IPS DF 6.9 (cell line): ENCODE measurements at regions not wholly inside any gene's neighbourhood (a gene's known extent, or its start where the extent isn't known, plus 50 kb on each side); places are given as distances from the start of the nearest gene placed in this dataset.

Experiments used
- DNase-seq: peaks from one replicate; pipeline ENCODE4 v3.0.0-alpha.2; 2013; ENCODE audit warnings: low read depth, low spot score
- H3K27ac ChIP-seq: one replicate; pipeline ENCODE4 v1.5.1; 2013; ENCODE audit warnings: low read length, control low read depth
- H3K27me3 ChIP-seq: 2 replicates; pipeline ENCODE4 v1.6.1; 2013; ENCODE audit warnings: mild to moderate bottlenecking, low read length; ENCODE audit not compliant: control insufficient read depth, insufficient read depth
- H3K36me3 ChIP-seq: 2 replicates; pipeline ENCODE4 v1.6.1; 2013; ENCODE audit warnings: low read length; ENCODE audit not compliant: control insufficient read depth, insufficient read depth
- H3K4me1 ChIP-seq: 2 replicates; pipeline ENCODE4 v1.6.1; 2013; ENCODE audit warnings: low read length; ENCODE audit not compliant: control insufficient read depth, insufficient read depth
- H3K4me3 ChIP-seq: 2 replicates; pipeline ENCODE4 v1.5.1; 2013; ENCODE audit warnings: mild to moderate bottlenecking, low read length
- H3K9me3 ChIP-seq: 2 replicates; pipeline ENCODE4 v1.6.1; 2013; ENCODE audit warnings: low read length, inconsistent platforms; ENCODE audit not compliant: control insufficient read depth, insufficient read depth
- WGBS: extraction: QIAGEN DNeasy Blood & Tissue Kit; methylation state at CpG from one replicate; pipeline ENCODE4 v1.1.7; 2013; ENCODE audit warnings: mixed read lengths, missing lambda C conversion rate; ENCODE audit not compliant: insufficient read length, insufficient coverage; 5-methylcytosine and 5-hydroxymethylcytosine counted together

- WGBS, result no CpG with 5 or more reads among the region's 8 CpGs
- Histone ChIP-seq H3K4me1 (no peaks in the 10 kb centered on the region), H3K27ac (no peak overlapping the region), H3K4me3 (no peak overlapping the region), H3K9me3 (no peaks in the 10 kb centered on the region), H3K27me3 (no peaks in the 10 kb centered on the region), H3K36me3 (no peaks in the 10 kb centered on the region)
- DNase-seq, result no peak
Measured at GRCh38 chr12:124726596-124727263, 136.9 kb downstream of the SCARB1 start.

DNA sequence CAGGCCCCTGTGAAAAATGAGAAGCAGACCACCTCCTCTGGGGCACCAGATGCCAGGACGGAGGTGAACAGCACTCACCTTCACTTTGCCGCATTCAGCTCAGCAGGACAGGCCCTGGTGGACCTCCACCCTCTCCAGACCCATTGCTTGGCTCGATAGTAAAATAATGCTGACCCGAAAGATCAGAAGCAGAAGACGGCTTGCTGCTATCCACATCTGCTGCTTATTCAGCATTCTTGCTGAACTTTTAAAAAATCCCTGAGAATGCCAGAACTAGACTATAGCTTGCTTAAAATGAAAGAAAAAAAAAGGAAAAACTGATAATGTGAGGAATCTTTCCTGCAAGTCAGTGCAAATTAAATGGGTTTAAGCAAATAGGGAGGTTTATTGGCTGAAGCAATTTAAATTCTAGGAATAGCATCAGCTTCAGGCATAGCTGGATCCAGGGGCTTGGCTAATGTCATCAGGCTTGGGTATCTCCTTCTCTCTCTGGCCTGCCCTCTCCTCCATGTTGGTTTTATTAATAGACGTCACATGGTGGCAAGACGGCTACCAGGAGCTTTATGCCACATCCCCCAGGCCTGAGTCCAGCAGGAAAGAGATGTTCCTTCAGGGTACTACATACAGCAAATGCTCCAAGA is 137.9 kb downstream of the SCARB1 start:
- no peaks in the 10 kb centered on the region for H3K4me1 ChIP-seq
- no peaks in the 10 kb centered on the region for H3K36me3 ChIP-seq
- no CpG with 5 or more reads among the region's 7 CpGs for whole genome bisulfite sequencing
- H3K27ac ChIP-seq, result no peak overlapping the region
- no peak overlapping the region for H3K4me3 ChIP-seq
- no peaks in the 10 kb centered on the region for H3K9me3 ChIP-seq
- H3K27me3 ChIP-seq, result no peaks in the 10 kb centered on the region
- DNase-seq, result no peak

DNA sequence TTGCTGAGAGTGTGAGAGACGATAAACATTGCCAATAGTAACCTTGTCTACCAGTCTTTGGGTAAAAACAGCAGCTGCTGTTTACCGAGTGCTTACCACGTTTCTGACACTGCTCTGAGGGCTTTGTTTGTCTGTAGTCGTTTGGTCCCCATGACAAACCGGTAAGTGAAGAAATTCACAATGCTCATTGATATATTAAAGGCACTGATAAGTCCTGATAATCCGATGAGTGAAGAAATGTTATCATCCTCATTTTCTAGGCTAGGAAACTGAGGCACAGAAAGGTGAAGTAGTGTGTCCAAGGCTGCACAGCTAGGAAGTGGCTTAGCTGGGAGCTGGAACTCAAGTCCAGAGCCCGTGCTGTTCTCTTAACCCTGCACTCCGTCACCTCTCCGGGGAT is 138.6 kb downstream of the SCARB1 start:
- H3K4me3 ChIP-seq, result no peak overlapping the region
- no peaks in the 10 kb centered on the region for H3K36me3 ChIP-seq
- H3K4me1 ChIP-seq, result no peaks in the 10 kb centered on the region
- no peaks in the 10 kb centered on the region for H3K9me3 ChIP-seq
- H3K27ac ChIP-seq, result no peak overlapping the region
- H3K27me3 ChIP-seq, result no peaks in the 10 kb centered on the region
- no peak for DNase-seq
- WGBS, result no CpG with 5 or more reads among the region's 9 CpGs

GRCh38 chr12:124722878-124723277 is 140.8 kb downstream of the SCARB1 start:
- no peaks in the 10 kb centered on the region for H3K36me3 ChIP-seq
- WGBS, result no CpG with 5 or more reads among the region's 3 CpGs

DNA sequence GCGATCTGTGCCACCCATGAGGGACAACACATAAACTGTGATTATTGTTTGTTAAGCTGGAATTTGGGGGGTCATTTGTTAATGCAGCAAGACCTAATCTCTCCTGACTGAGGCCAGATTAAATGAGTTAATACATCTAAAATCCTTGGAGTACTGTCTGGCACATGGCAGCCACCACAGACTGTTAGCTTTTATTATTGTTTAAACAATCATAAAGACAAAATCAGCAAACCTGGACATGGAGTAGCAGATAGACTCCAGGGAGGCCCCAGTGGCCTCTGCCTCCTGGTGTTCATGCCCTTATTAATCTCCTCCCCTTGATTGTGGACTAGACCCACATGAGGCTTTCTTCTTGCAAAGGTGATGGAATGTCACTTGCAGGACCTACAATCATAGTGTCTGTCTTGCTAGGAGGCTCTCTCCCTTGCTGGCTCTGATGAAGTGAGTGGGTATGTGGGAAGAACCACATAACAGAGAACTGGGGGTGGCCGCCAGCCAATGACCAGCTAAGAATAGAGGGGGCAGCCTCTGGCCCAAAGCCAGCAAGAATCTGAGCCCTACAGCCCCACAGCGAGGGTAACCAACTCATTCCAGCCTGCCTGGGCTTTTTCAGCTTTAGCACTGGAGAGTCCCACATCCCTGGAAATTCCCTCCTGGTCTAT is 142.0 kb downstream of the SCARB1 start:
- Histone ChIP-seq H3K9me3 (no peaks in the 10 kb centered on the region), H3K4me3 (no peak overlapping the region), H3K27me3 (no peaks in the 10 kb centered on the region), H3K27ac (no peak overlapping the region), H3K4me1 (no peaks in the 10 kb centered on the region), H3K36me3 (no peaks in the 10 kb centered on the region; the same call in 1 of the 2 replicates)
- WGBS, result no CpG with 5 or more reads among the region's 3 CpGs
- no peak for DNase-seq

More at GRCh38 chr12:124722878-124723277, 140.8 kb downstream of the SCARB1 start:
- H3K9me3 ChIP-seq, result no peaks in the 10 kb centered on the region
- H3K4me1 ChIP-seq, result no peaks in the 10 kb centered on the region
- H3K4me3 ChIP-seq, result no peak overlapping the region
- H3K27me3 ChIP-seq, result no peaks in the 10 kb centered on the region
- H3K27ac ChIP-seq, result no peak overlapping the region
- no peak for DNase-seq

DNA sequence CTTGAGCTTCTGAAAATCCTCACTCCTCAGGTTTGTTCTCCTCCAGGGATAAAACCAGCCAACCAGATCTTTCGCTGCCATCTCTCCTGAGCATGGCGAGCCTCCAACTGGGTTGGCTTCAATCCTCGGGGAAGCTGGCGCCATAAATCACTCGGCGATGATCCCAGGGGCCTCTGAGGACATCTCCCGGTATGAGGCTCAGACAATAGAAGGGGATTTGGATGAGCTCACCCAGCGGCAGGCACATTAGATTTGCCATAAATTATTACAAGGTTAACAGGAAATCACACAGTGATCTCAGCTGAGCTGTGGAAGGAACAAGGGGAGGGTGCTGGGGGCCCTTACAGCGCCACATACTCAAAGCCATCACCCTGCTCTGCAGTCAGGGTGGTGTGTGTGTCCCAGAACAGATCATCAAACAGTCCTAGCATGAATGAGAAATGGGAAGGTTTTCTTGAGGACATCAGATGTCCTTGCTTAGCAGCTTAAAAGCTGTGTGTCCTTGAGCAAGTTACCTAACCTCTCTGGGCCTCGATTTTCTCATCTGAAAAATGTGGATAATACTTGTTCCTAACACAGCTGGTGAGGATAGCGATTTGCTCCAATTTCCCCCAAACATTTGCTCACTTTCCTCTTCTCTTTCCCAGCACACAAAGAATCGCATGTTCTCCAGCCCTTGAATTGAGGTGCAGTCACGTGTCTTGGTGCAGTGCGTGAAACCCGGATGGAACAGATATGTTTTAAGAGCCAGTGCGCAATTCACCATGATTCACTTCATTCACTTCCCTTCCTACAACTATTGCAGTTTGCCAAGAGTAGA is 142.8 kb downstream of the SCARB1 start:
- no peaks in the 10 kb centered on the region for H3K27me3 ChIP-seq
- WGBS, result no CpG with 5 or more reads among the region's 16 CpGs
- no peaks in the 10 kb centered on the region for H3K4me1 ChIP-seq
- no peaks in the 10 kb centered on the region; the same call in 1 of the 2 replicates for H3K36me3 ChIP-seq
- no peak for DNase-seq
- H3K4me3 ChIP-seq, result no peak overlapping the region
- H3K9me3 ChIP-seq, result no peaks in the 10 kb centered on the region
- H3K27ac ChIP-seq, result no peak overlapping the region

DNA sequence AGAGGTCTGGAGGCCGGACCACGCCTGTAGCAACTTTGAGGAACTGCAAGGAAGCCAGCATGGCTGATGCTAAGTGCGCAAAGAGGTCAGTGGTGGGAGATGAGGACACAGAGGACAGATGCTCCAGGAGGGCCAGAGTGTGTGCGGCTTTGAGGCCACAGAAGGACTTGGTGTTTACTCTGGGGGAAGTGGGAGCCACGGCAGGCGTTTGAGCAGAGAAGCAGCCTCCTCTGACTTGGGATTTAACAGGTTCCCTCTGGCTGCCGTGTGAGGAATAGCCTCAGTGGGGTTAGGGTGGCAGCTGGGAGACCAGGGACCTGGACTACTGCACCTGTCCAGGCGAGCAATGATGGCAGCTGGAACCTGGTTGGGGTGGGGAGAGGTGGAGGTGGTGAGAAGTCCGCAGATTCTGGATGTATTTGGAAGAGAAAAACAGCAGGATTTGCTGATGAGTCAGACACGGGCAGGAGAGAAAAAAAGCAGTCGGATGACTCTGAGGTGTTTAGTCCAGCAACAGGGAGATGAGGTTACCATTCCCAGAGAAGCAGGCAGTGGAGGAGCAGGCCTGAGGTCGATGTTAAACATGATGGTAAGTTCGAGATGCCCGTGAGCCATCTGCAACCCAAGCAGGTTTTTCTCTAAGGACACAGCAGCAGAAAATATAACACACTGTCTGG is 143.5 kb downstream of the SCARB1 start:
- Histone ChIP-seq H3K9me3 (no peaks in the 10 kb centered on the region), H3K27me3 (no peaks in the 10 kb centered on the region), H3K36me3 (no peaks in the 10 kb centered on the region; the same call in 1 of the 2 replicates), H3K27ac (no peak overlapping the region), H3K4me3 (no peak overlapping the region), H3K4me1 (no peaks in the 10 kb centered on the region)
- WGBS, result no CpG with 5 or more reads among the region's 14 CpGs
- DNase-seq, result no peak

GRCh38 chr12:124719231-124719630 is 144.4 kb downstream of the SCARB1 start:
- Histone ChIP-seq H3K4me3 (no peak overlapping the region), H3K9me3 (no peaks in the 10 kb centered on the region), H3K27ac (no peak overlapping the region), H3K27me3 (no peaks in the 10 kb centered on the region), H3K4me1 (no peaks in the 10 kb centered on the region), H3K36me3 (no peaks in the 10 kb centered on the region; the same call in 1 of the 2 replicates)
- WGBS, result no CpG with 5 or more reads among the region's 12 CpGs
- DNase-seq, result no peak

GRCh38 chr12:124718458-124718857 is 145.2 kb downstream of the SCARB1 start:
- H3K9me3 ChIP-seq, result no peaks in the 10 kb centered on the region
- no peak for DNase-seq
- no peak overlapping the region for H3K27ac ChIP-seq
- H3K27me3 ChIP-seq, result no peaks in the 10 kb centered on the region
- H3K4me1 ChIP-seq, result no peaks in the 10 kb centered on the region
- no CpG with 5 or more reads among the region's 8 CpGs for WGBS
- H3K36me3 ChIP-seq, result no peaks in the 10 kb centered on the region; the same call in 1 of the 2 replicates
- no peak overlapping the region for H3K4me3 ChIP-seq

DNA sequence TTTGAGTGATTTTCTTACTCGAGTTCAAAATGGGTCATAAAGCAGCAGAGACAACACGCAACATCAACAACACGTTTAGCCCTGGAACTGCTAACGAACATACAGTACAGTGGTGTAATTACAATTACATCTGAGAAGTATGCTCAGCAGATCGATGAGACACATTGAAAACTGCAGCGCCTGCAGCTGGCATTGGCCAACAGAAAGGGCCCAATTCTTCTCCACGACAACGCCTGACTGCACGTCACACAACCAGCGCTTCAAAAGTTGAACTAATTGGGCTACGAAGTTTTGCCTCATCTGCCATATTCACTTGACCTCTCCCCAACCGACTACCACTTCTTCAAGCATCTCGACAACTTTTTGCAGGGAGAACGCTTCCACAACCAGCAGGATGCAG is 145.6 kb downstream of the SCARB1 start:
- WGBS, result no CpG with 5 or more reads among the region's 14 CpGs
- no peaks in the 10 kb centered on the region; the same call in 1 of the 2 replicates for H3K36me3 ChIP-seq
- no peaks in the 10 kb centered on the region for H3K9me3 ChIP-seq
- no peaks in the 10 kb centered on the region for H3K4me1 ChIP-seq
- no peak overlapping the region for H3K27ac ChIP-seq
- no peak for DNase-seq
- H3K27me3 ChIP-seq, result no peaks in the 10 kb centered on the region
- no peak overlapping the region for H3K4me3 ChIP-seq
